SU-DHL-6 (cell line): ENCODE measurements at regions not wholly inside any gene's neighbourhood (a gene's known extent, or its start where the extent isn't known, plus 50 kb on each side); places are given as distances from the start of the nearest gene placed in this dataset.

Source experiments
- CTCF ChIP-seq: fragments of 200-600 bp; sonication (generic); IDR thresholded peaks from one replicate; pipeline ENCODE4 v1.5.1; 2017; ENCODE audit warnings: antibody characterized with exemption, mild to moderate bottlenecking, low read length, moderate library complexity; ENCODE audit not compliant: insufficient read depth, poor library complexity, severe bottlenecking
- EZH2phosphoT487 ChIP-seq: fragments of 200-600 bp; sonication (generic), shearing (Covaris generic); conservative IDR thresholded peaks from 2 replicates; pipeline ENCODE4 v1.6.1; 2018; ENCODE audit warnings: mild to moderate bottlenecking, antibody characterized with exemption, low read length, moderate library complexity, mixed read lengths

- no peak for TF ChIP-seq CTCF
- TF ChIP-seq EZH2phosphoT487, result no peak
These were observed 175.4 kb upstream of the CDKN3 start for GRCh38 chr14:54221432-54221803.
